HCT116 (cell line): ENCODE measurements at regions not wholly inside any gene's neighbourhood (a gene's known extent, or its start where the extent isn't known, plus 50 kb on each side); places are given as distances from the start of the nearest gene placed in this dataset.

Experiments used
- ATAC-seq: fragments of 200-7000 bp; cut with Tn5 transposase; 2 replicates; pipeline ENCODE4 v1.9.1; 2020; ENCODE audit warnings: mild to moderate bottlenecking, moderate library complexity
- BruUV-seq: library from RNA; stranded (reverse); fragments of 400-500 nt; replicated peaks from 2 replicates; lab custom pipeline; 2021; lab: Mats Ljungman, UMichigan
- CTCF ChIA-PET: fragments of 300-600 bp; sonication (Branson Sonifier 250); formaldehyde crosslinking; loops from one replicate; lab custom pipeline; 2021; ENCODE audit warnings: antibody characterized with exemption; lab: Charles Lee
- POLR2A ChIA-PET: fragments of 300-600, 350-600 bp; sonication (Branson Sonifier 250); formaldehyde crosslinking; loops from one replicate; lab custom pipeline; 2021; ENCODE audit warnings: antibody characterized with exemption; lab: Charles Lee
- RAD21 ChIA-PET, 2 experiments: fragments of 300-600 bp; sonication (Branson Sonifier 250); formaldehyde crosslinking; loops; one replicate each; lab custom pipeline; 2023; ENCODE audit warnings: low total read pairs in 2 of 2; ENCODE audit not compliant: uncharacterized antibody in 2 of 2, unreplicated experiment in 2 of 2, low non-redundant PET in 1 of 2; lab: Charles Lee
- DNase-seq: peaks from one replicate; pipeline ENCODE4 v3.0.0-alpha.2; 2010; ENCODE audit warnings: low read depth, low spot score
- H2AFZ ChIP-seq: fragments of 200-600 bp; shearing (Covaris generic), sonication (generic); 2 replicates; pipeline ENCODE4 v1.6.1; 2017; ENCODE audit warnings: low read depth, mixed run types, mixed read lengths, antibody characterized with exemption, low read length; ENCODE audit not compliant: poor library complexity, severe bottlenecking
- H3K27ac ChIP-seq: 2 replicates; pipeline ENCODE4 v1.5.1; 2012; ENCODE audit warnings: low read depth, low read length
- H3K27me3 ChIP-seq: fragments of 200-600 bp; sonication (generic); 2 replicates; pipeline ENCODE4 v1.6.1; 2016; ENCODE audit warnings: mixed run types, low read length, mixed read lengths; ENCODE audit not compliant: insufficient read depth
- H3K36me3 ChIP-seq, 2 experiments: fragments of 200-500 bp in 1 of 2; fragments of 200-600 bp in 1 of 2; sonication (Bioruptor generic) in 1 of 2; sonication (generic) in 1 of 2; 2 replicates each; pipeline versions ENCODE4 v1.5.1 to v1.6.1; 2014 to 2016; ENCODE audit warnings: low read length in 2 of 2, inconsistent platforms in 1 of 2, mixed read lengths in 1 of 2, mixed run types in 1 of 2; ENCODE audit not compliant: insufficient read depth in 2 of 2, control insufficient read depth in 1 of 2
- H3K4me1 ChIP-seq, 2 experiments: fragments of 200-600 bp in 1 of 2; sonication (generic) in 1 of 2; 2 replicates each; pipeline versions ENCODE4 v1.5.1 to v1.6.1; 2012 to 2017; ENCODE audit warnings: low read length in 2 of 2, inconsistent platforms in 1 of 2, mild to moderate bottlenecking in 1 of 2, mixed read lengths in 1 of 2, mixed run types in 1 of 2, moderate library complexity in 1 of 2; ENCODE audit not compliant: insufficient read depth in 2 of 2, control insufficient read depth in 1 of 2
- H3K4me2 ChIP-seq: fragments of 200-600 bp; sonication (generic); 2 replicates; pipeline ENCODE4 v1.6.1; 2017; ENCODE audit warnings: mixed run types, low read length, mixed read lengths
- H3K4me3 ChIP-seq, 2 experiments: fragments of 200-600 bp in 1 of 2; sonication (generic) in 1 of 2; replicated peaks in 1 of 2; 2 replicates each; pipeline ENCODE4 v1.5.1; 2011 to 2016; ENCODE audit warnings: low read length in 2 of 2, control low read depth in 1 of 2, low read depth in 1 of 2, mild to moderate bottlenecking in 1 of 2, mixed read lengths in 1 of 2, mixed run types in 1 of 2
- H3K79me2 ChIP-seq: fragments of 200-600 bp; sonication (generic); 2 replicates; pipeline ENCODE4 v1.6.1; 2017; ENCODE audit warnings: mild to moderate bottlenecking, mixed run types, low read length, moderate library complexity, mixed read lengths; ENCODE audit not compliant: insufficient read depth
- H3K9ac ChIP-seq: fragments of 200-600 bp; sonication (generic); 2 replicates; pipeline ENCODE4 v1.6.1; 2016; ENCODE audit warnings: low read length, mixed read lengths
- H3K9me2 ChIP-seq: fragments of 200-600 bp; sonication (generic), shearing (Covaris generic); 2 replicates; pipeline ENCODE4 v1.6.1; 2017; ENCODE audit warnings: mixed run types, mild to moderate bottlenecking, moderate library complexity; ENCODE audit not compliant: insufficient read depth
- H3K9me3 ChIP-seq, 2 experiments: fragments of 200-500 bp in 1 of 2; fragments of 200-600 bp in 1 of 2; sonication (Bioruptor generic) in 1 of 2; sonication (generic) in 1 of 2; 2 replicates each; pipeline ENCODE4 v1.6.1; 2014 to 2017; ENCODE audit warnings: low read length in 2 of 2, mixed read lengths in 2 of 2, inconsistent platforms in 1 of 2, low read depth in 1 of 2, mild to moderate bottlenecking in 1 of 2, mixed run types in 1 of 2, moderate library complexity in 1 of 2; ENCODE audit not compliant: control insufficient read depth in 1 of 2, insufficient read depth in 1 of 2
- H4K20me1 ChIP-seq: fragments of 200-600 bp; sonication (generic), shearing (Covaris generic); 2 replicates; pipeline ENCODE4 v1.6.1; 2017; ENCODE audit warnings: mixed run types, mild to moderate bottlenecking, moderate library complexity; ENCODE audit not compliant: insufficient read depth
- ATF3 ChIP-seq: IDR thresholded peaks from 2 replicates; pipeline ENCODE4 v1.6.1; 2012
- EGR1 ChIP-seq: IDR thresholded peaks from 2 replicates; pipeline ENCODE4 v1.6.1; 2012; ENCODE audit warnings: low read depth
- FOSL1 ChIP-seq: IDR thresholded peaks from 2 replicates; pipeline ENCODE4 v1.6.1; 2012; ENCODE audit warnings: low read depth
- MAX ChIP-seq: IDR thresholded peaks from 2 replicates; pipeline ENCODE4 v1.6.1; 2012
- POLR2A ChIP-seq: IDR thresholded peaks from 2 replicates; pipeline ENCODE4 v1.7.0; 2011; ENCODE audit warnings: borderline replicate concordance; ENCODE audit not compliant: insufficient read depth, insufficient read length; ENCODE audit errors: extremely low read depth
- POLR2AphosphoS5 ChIP-seq: IDR thresholded peaks from 2 replicates; pipeline ENCODE4 v1.6.1; 2011; ENCODE audit warnings: mild to moderate bottlenecking, low read depth, low read length, moderate library complexity
- SIN3A ChIP-seq: IDR thresholded peaks from 2 replicates; pipeline ENCODE4 v1.6.1; 2012; ENCODE audit warnings: low read depth
- SP1 ChIP-seq: IDR thresholded peaks from 2 replicates; pipeline ENCODE4 v1.6.1; 2012; ENCODE audit warnings: low read depth
- SRF ChIP-seq: IDR thresholded peaks from 2 replicates; pipeline ENCODE4 v1.6.1; 2012; ENCODE audit warnings: low read depth
- YY1 ChIP-seq: IDR thresholded peaks from 2 replicates; pipeline ENCODE4 v1.6.1; 2011; ENCODE audit warnings: low read length, low read depth, moderate library complexity, mild to moderate bottlenecking; ENCODE audit not compliant: insufficient replicate concordance; ENCODE audit errors: extremely low read depth
- ZFX ChIP-seq: fragments of 450-650 bp; IDR thresholded peaks from 2 replicates; pipeline ENCODE4 v1.6.1; 2017
- ZNF274 ChIP-seq: fragments of 200-500 bp; sonication (Bioruptor generic); IDR thresholded peaks from 2 replicates; pipeline ENCODE4 v1.6.1; 2014; ENCODE audit warnings: mild to moderate bottlenecking, low read depth, low read length, inconsistent platforms
- intact Hi-C: fragments of 100-400 bp; cut with micrococcal nuclease; formaldehyde crosslinking; loops from 2 replicates; pipeline ENCODE4 v1.10.0; 2022
- TF ChIP-seq, protein P1 (sequence below): IDR thresholded peaks from 2 replicates; pipeline ENCODE4 v1.6.1; 2011; ENCODE audit warnings: mild to moderate bottlenecking, low read length, moderate library complexity; ENCODE audit not compliant: insufficient replicate concordance; ENCODE audit errors: extremely low read depth
- TF ChIP-seq, protein P2 (sequence below), 3 experiments: fragments of 200-600 bp in 1 of 3; sonication (generic) in 1 of 3; IDR thresholded peaks in 2 of 3; conservative IDR thresholded peaks in 1 of 3; 2 replicates each; pipeline ENCODE4 v1.5.1; 2012 to 2017; ENCODE audit warnings: low read depth in 2 of 3, low read length in 2 of 3, antibody characterized with exemption in 1 of 3, borderline replicate concordance in 1 of 3, control low read depth in 1 of 3, mild to moderate bottlenecking in 1 of 3, mixed read lengths in 1 of 3, mixed run types in 1 of 3, moderate library complexity in 1 of 3; ENCODE audit not compliant: insufficient read depth in 1 of 3

DNA sequence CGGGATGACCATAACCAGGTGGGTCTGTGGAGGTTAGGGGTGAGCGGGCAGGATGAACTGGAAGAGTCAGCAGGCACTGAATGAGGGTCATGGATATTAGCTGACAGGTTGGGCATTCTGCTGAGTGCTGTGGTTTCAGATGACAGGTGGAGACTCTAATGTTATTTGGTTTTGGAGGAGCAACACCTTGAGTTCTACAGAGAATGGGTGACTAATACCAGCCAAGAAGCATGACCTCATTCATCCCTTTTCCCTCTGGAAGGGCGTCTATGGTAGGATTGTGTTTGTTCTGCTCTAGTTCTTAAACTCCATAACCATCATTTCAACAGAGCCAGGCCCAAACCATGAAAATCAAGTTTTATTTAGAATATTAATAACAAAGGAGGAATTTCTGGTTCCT, 550.7 kb upstream of the LMCD1 start:
- H3K4me3 ChIP-seq, result no peak overlapping the region
- H2AFZ ChIP-seq, result no peak overlapping the region
- no peak for DNase-seq
- no peaks in the 10 kb centered on the region for H3K79me2 ChIP-seq
- H3K36me3 ChIP-seq, result no peaks in the 10 kb centered on the region
- no peaks in the 10 kb centered on the region for H3K27me3 ChIP-seq
- no TSS peak for BruUV-seq
- intact Hi-C loops, result no loop called here
- H3K9me2 ChIP-seq, result no peaks in the 10 kb centered on the region
- ChIA-PET CTCF (no interaction called here), POLR2A (no interaction called here), RAD21 (no interaction called here)
- no peak overlapping the region for H3K9ac ChIP-seq
- H4K20me1 ChIP-seq, result no peaks in the 10 kb centered on the region
- H3K4me1 ChIP-seq, result peaks cover 3 to 11% of the 10 kb centered on the region in 2 experiments; a peak in 3 of 4 replicates
- TF ChIP-seq, protein P1, sequence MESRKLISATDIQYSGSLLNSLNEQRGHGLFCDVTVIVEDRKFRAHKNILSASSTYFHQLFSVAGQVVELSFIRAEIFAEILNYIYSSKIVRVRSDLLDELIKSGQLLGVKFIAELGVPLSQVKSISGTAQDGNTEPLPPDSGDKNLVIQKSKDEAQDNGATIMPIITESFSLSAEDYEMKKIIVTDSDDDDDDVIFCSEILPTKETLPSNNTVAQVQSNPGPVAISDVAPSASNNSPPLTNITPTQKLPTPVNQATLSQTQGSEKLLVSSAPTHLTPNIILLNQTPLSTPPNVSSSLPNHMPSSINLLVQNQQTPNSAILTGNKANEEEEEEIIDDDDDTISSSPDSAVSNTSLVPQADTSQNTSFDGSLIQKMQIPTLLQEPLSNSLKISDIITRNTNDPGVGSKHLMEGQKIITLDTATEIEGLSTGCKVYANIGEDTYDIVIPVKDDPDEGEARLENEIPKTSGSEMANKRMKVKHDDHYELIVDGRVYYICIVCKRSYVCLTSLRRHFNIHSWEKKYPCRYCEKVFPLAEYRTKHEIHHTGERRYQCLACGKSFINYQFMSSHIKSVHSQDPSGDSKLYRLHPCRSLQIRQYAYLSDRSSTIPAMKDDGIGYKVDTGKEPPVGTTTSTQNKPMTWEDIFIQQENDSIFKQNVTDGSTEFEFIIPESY, result no peak
- TF ChIP-seq ATF3 (no peak), SRF (no peak), YY1 (no peak), FOSL1 (no peak), POLR2A (no peak), ZNF274 (no peak), POLR2AphosphoS5 (no peak), SIN3A (no peak), EGR1 (no peak), MAX (no peak), ZFX (no peak), SP1 (no peak)
- TF ChIP-seq, protein P2, sequence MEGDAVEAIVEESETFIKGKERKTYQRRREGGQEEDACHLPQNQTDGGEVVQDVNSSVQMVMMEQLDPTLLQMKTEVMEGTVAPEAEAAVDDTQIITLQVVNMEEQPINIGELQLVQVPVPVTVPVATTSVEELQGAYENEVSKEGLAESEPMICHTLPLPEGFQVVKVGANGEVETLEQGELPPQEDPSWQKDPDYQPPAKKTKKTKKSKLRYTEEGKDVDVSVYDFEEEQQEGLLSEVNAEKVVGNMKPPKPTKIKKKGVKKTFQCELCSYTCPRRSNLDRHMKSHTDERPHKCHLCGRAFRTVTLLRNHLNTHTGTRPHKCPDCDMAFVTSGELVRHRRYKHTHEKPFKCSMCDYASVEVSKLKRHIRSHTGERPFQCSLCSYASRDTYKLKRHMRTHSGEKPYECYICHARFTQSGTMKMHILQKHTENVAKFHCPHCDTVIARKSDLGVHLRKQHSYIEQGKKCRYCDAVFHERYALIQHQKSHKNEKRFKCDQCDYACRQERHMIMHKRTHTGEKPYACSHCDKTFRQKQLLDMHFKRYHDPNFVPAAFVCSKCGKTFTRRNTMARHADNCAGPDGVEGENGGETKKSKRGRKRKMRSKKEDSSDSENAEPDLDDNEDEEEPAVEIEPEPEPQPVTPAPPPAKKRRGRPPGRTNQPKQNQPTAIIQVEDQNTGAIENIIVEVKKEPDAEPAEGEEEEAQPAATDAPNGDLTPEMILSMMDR (IDR thresholded peaks at IDR 0.05 in 2 of 3, conservative IDR thresholded peaks at IDR 0.05 in 1 of 3; ENCODE audit: borderline replicate concordance in 1 of 3, insufficient read depth in 1 of 3, low read depth in 2 of 3, low read length in 2 of 3), result no peak
- no peak overlapping the region for H3K4me2 ChIP-seq
- H3K27ac ChIP-seq, result no peak overlapping the region
- no peaks in the 10 kb centered on the region for H3K9me3 ChIP-seq
- ATAC-seq, result no peak
